SK-MEL-5 (cell line): ENCODE measurements at regions not wholly inside any gene's neighbourhood (a gene's known extent, or its start where the extent isn't known, plus 50 kb on each side); places are given as distances from the start of the nearest gene placed in this dataset.

Experiments used
- DNase-seq: peaks from one replicate; pipeline ENCODE4 v3.0.0-alpha.2; 2016; ENCODE audit warnings: low read depth, low spot score
- in situ Hi-C: cut with HindIII; loops from 2 replicates; pipeline ENCODE4 v1.10.0; 2016; ENCODE audit warnings: low sequenced_read_pairs, high pct_unique_total_duplicates, low pct_unique_long_range_greater_than_20kb

DNA sequence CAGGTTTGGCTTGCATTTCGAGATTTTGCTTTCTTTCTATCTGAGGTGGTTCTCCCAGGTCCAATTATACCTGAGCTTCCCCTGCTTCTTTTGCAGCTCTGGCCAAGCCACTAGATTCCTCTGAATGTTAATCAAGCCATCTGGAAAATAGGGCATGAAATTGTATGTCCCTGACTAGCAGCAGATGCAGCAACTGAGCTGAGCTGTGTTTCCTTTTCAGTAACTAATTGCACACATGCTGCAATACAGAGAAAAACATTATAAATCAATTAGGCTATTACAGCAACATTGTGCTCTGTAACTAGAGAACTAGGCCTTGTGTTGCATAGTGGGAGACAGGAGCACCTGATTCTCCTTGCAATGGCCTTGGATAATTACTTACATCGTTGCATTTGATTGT lies 408.3 kb downstream of the ETS1 start:
- no peak for DNase-seq
- in situ Hi-C loops, result loop anchor here (10.0 kb wide), 1 partner anchor 466 kb away; no protein-coding TSS in a partner anchor

DNA sequence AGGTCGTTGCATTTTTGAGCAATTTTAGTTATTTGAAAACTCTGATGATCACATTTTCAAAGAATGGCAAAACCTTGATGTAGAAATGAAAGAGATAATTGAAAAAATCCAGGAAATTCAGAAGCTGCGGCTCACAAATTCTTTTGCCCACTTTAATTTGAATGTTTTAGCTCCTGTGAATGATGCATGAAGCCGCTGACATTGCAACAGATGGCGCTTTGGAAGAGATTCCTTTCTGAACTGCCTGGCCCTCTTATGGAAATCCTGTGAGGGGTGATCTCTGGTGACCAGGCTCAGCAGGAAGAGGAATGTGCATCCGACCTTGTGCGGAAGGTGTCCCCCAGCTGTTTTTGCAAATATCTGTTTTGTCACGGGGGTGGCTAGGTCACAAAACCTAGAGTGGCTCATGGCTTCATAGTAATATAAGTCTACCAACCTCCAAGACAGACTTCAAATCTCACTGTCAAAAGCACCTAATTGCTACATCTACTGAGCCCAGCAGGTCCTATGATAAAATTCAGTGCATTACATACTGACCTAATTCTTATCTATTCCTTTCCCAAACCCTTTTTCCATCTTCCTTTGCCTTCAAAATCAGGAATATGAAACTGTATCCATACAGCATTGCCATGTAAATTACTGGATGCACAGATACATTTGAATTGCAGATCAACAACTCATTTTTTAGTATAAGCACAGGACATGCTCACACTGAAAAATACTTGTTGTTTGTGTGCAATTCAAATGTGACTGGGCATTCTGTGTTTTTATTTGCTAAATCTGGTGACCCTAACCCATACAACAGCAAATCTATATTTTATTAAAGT lies 412.7 kb downstream of the ETS1 start:
- no peak for DNase-seq
- in situ Hi-C loops, result loop anchor here (10.0 to 25.0 kb wide), 2 partner anchors 113 to 470 kb away; no protein-coding TSS in a partner anchor

DNA sequence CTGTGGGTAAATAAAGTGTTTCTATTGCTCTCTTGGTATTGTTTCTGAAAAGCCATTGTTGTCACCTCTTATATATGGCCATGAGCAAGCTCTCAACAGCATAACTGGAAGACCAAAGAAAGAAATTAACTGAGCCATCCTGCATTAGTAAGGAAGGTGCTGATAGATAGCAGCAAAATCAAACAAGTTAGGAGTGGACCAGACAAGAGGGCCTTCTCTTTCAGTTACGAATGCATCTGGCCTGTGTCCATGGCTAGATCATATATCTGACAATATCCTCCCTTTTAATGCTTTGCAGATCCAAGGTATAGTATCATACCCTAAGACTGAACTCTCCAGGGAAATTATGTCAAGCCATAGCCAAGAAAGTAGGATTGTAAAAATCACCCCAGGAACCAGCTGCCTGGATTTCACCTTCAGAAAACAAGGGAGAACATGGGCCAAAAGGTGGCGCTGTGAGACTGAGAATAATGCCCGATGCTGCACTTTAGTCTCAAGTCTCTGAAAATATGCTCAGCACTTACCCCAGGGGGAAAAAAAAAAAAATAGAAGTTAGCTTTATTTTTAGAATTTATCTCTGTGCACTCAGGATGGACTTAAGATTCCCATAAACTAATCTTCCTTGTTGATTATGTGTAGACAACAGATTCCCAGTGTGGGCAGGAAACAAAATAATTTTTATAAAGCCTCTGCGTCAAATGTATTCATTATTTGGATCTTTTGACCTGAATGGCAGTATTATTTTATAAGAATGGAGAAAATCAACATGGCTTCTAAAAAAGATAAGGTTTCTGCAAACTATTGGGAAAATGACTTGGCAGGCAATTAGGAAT lies 415.1 kb downstream of the ETS1 start:
- in situ Hi-C loops, result loop anchor here (10.0 to 25.0 kb wide), 2 partner anchors 115 to 473 kb away; no protein-coding TSS in a partner anchor
- peak; percentile 81 for DNase-seq

DNA sequence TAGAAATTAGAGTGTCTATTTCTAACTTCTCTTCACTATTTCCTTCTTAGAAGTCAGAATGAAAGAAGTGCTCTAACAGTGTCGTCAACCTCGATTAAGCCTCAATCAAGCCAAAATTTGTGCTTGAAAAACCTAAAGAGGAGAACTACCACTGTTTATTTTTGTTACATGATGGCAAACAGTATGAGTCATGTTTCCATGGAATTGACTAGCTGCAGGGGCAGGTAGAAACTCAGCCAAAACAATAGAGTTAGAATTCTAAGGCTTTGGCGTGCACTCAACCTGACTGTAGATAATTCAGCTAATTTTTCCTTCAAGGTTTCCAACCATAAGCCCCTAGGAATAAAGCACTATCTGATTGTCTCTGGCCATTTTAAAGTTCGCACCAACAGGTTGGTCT lies 415.9 kb downstream of the ETS1 start:
- no peak for DNase-seq
- in situ Hi-C loops, result loop anchor here (10.0 to 25.0 kb wide), 2 partner anchors 116 to 473 kb away; no protein-coding TSS in a partner anchor

DNA sequence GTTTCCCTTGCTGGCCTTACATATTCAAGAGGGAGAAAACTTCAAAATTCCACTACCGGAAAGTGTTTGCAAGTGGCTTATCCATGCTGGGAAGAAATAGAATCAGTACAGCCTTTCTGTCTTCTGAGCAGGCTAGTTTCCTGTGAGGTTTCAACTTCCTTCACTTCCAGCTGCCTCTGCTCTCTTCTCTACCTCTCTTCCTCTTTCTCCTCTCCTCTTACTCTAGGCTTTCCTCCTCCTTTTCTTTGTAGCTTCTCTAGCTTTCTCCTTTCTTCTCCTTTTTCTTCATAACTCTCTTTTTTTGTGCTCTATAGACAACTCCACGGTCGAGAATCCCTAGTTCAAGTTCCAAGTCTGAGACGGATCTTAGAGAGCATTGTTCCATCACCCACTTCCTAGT lies 421.8 kb downstream of the ETS1 start:
- no peak for DNase-seq
- in situ Hi-C loops, result loop anchor here (25.0 kb wide), 1 partner anchor 122 kb away; no protein-coding TSS in a partner anchor

DNA sequence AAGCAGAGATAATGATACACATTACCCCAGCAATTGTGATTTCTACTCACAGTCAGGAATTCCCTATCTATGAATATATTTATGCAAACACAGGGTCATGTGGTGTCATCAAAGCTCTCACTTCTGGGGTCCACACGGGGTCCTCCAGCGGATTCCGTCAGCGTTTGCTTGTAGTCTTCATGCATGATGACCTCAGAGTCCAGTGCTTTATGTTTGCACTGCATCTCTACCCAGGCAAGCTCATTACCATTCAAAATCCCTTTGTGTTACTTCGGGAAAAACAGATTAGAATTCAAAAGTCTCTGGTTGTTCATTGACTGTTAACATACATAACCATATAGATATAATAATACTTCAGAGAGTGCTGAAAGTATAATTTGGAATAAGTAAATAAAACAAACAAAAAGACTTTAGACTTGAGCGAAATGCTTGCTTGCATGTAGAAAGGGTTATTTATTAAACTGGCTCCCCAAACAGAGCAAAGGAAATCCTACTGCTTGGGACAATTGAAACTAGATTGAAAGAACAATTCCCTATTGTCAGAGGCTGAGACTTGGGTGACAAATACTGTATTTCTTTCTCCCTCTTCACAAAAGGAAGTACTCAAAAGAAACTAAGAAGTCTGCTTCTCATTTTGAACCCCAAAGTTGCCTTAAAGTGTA lies 423.1 kb downstream of the ETS1 start:
- in situ Hi-C loops, result loop anchor here (25.0 kb wide), 1 partner anchor 123 kb away; no protein-coding TSS in a partner anchor
- no peak for DNase-seq

DNA sequence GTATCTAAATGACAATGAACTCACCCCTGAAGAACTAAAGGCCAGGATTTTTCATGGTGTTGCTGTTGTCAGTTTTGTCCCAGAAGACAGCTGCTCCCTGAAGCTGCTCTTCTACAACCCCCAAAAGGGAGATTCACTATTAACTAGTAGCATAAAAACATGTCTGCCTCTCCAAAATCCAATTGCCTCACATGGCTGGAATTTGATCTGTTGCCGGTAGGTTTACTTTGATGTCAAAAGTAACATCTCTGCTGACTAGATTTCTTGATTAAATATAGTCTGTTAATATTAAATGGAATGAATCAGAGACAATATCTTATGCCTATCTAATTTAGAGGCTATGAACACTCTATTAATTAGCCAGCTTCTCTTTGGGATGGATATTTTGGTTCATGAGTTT lies 425.4 kb downstream of the ETS1 start:
- in situ Hi-C loops, result loop anchor here (25.0 kb wide), 1 partner anchor 125 kb away; no protein-coding TSS in a partner anchor
- DNase-seq, result no peak

DNA sequence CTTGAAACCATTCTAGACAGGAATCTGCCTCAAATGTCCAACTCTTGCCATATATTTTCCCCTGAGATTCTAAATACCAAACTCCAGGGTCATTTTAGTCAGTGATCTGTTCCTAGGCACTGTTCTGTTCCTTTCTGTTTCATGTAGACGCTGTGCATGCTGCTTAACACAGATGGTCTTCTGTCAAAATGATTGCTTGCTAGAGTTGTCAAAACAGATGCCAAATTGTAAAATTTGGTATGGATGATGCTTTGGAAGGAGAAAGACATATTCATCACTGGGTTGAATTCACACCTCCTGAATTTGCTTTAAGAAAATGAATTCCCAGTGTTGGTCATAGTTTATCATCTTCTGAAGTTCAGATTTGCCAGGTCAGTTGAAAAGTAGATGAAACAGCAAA lies 425.9 kb downstream of the ETS1 start:
- in situ Hi-C loops, result loop anchor here (25.0 kb wide), 1 partner anchor 126 kb away; no protein-coding TSS in a partner anchor
- DNase-seq, result no peak

DNA sequence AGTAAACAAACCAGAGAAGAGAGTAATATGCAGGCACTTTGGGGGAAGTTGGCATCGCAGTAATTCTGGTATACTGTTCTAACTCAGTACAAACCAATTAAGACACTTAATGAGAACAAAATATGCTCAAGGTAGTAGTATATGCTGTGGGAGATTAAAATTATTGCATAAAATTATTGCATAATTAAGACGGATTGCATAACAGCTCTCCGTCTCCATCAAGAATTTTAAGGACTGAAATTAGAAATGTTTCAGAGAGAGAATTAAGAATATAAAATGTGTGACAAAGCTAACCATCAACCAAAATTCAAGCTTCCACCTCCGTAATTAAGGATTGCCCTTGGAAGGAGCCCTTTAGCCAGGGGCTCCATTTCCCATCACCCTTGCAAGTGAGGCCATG lies 428.5 kb downstream of the ETS1 start:
- no peak for DNase-seq
- in situ Hi-C loops, result loop anchor here (25.0 kb wide), 1 partner anchor 128 kb away; no protein-coding TSS in a partner anchor

DNA sequence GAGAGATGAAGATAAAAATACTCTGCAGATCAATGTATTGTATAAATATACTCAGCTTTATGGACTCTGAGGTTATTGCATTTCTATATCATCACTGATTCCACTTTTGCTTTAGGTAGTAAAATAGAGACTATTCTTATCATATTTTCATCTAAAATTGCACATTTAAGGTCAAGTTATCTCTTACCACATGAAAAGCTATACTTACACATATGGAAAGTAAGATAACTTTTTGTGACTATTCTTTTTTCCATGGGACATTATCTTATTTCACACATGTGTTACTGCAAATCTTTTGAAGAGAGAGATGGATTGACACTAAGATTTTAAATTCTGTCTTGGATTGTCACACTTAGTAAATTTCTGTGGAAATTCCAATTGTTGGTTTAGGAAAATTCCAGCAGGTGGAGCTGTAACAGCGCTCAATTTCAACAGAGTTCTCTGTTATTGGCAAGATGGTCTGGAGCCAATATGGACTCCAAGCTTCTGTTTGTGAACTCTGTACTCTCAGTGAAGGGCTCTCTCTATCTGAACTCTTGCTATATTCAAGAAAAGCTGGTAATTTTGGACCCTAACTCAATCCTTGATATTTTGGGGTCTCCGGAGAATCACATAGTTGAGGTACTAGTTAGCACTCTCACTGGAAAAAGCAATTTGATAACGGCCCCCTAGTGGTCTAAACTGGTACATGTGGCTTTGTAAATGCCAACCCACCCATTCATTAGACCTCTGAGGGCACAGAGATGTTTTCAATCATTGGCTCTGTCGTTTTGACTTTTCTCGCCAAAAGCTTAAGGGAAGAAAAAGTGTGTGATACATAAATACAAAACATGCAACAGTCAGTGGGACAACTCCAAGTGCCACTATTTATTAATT lies 429.7 kb downstream of the ETS1 start:
- DNase-seq, result peak; percentile 76
- in situ Hi-C loops, result loop anchor here (25.0 kb wide), 1 partner anchor 130 kb away; no protein-coding TSS in a partner anchor

DNA sequence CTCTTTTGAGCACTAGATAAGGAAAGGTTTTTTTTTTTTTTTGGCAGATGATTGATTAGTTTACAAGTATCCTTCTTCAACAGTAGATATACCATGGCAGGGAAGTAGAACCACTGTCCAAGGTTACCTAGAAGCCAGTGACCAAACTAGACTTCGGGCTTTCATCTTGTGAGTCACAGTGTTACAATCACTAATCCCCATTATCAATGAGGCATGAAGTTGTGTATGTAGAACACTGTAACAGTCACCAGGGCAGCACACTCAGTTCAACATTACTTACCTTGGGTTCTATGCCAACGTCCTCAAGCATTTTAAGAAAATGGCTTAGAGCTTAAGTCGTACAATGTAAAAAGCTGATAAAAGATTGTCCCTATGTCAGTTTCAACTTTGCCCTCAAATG lies 430.9 kb downstream of the ETS1 start:
- DNase-seq, result no peak
- in situ Hi-C loops, result loop anchor here (25.0 kb wide), 1 partner anchor 131 kb away; no protein-coding TSS in a partner anchor

DNA sequence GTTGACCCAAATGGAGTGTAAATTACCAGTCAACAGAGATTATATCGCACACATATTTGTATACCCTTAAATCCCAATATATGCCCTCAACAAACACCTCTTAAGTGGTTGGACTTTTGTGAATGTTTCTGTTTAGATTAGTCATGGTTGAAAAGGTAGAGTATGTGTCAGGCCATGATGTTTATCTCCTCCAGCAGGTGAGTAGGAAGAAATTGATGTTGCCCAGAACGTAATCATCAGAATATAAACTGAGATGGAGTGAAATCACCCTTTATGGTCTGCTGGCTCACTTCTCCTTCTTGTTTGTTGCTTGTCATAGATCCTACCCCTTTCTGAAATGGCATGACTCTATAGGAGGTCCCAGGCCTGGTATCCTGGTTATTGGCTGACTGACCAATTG lies 431.8 kb downstream of the ETS1 start:
- in situ Hi-C loops, result loop anchor here (25.0 kb wide), 1 partner anchor 132 kb away; no protein-coding TSS in a partner anchor
- DNase-seq, result no peak

DNA sequence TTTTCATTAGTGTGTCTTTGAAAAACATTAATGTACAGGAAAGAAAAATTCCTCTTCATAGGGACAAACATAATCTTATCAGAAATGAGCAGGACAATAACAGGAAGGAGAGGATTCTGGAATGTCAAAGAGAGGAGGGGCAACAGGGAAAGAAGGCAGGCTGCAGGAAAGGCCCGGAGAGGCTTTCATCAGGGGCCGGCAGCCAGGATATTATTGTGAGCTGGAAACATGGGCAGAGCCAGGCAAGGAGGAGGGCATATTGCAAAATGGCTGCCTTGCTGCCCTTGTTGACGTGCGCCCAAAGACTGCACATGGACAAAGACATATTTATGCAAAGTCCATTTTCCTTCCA lies 433.7 kb downstream of the ETS1 start:
- DNase-seq, result no peak
- in situ Hi-C loops, result loop anchor here (25.0 kb wide), 1 partner anchor 134 kb away; no protein-coding TSS in a partner anchor

DNA sequence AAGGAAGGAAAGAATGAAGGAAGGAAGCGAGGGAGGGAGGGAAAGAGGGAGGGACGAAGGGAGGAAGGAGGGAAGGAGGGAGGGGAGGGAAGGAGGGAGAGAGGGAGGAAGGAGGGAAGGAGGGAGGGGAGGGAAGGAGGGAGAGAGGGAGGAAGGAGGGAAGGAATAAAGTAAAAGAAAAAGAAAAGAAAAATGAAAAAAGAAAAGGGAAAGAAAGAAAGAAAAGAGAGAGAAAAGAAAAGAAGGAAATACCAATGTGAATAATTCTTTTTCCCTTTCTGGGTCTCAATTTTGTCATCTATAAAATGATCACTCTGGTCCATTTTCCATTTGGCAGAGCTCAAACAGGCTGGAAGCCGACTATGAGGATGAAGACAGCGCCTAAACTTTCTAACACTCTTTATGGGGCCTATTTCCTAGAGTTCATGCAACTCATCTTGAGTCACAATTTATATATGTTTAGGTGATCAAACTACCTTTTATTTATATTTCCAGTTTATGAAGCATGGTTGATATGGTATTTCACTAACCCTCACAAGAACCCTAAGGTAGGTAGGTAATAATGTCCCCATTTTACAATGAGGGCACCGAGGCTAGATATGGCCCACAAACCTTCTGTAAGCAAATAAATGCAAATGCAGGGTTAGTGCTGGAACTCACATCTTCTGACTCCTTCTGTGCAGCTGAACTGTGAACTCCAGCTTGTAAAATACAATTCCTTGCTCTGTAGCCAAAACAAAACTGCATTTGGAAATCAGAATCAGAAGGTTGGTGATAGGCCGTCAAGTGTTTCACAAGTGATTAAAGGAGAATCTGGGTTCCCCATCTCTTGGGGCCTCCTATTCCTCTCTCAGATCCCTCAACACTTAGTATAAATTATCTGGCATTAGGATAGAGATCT lies 434.3 kb downstream of the ETS1 start:
- no peak for DNase-seq
- in situ Hi-C loops, result loop anchor here (25.0 kb wide), 1 partner anchor 134 kb away; no protein-coding TSS in a partner anchor

DNA sequence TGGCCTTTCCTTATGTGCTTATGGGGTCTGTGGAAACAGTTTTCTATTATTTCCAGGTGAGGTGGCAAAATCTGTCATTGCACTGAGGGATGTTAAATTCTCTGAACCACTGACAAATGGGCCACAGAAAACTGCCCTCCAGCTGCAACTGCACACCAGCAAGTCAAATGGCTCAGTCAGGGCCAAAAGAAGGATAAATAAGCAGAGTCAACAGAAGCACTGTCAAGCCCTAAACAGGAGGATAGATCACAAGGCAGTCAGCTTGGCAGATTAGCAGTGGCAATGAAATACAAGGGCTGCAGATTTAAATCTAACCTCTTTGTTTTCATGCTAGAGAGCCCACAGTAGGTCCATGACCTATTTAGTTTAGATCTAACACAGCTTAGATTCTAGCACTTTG lies 435.6 kb downstream of the ETS1 start:
- in situ Hi-C loops, result loop anchor here (25.0 kb wide), 1 partner anchor 136 kb away; no protein-coding TSS in a partner anchor

DNA sequence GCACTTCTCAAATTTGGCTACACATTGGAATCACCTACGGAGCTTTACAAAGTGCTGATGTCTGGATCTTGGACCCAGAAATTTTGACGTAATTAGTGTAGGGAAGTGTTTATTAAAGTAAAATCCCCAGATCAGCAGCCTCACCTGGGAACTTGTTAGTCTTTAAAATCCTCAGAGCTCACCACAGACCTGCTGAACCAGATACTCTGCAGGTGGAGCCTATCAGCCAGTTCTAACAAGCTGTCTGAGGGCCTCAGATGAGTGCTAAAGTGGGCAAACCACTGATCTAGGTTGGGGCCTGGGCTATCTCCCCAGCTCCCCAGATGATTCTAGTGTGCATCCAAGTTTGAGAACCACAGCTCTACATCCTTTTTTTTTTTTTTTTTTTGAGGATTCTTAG lies 436.0 kb downstream of the ETS1 start:
- in situ Hi-C loops, result loop anchor here (25.0 kb wide), 1 partner anchor 136 kb away; no protein-coding TSS in a partner anchor

More for the DNA sequence above, 435.6 kb downstream of the ETS1 start:
- peak; percentile 6 for DNase-seq

More for the DNA sequence above, 436.0 kb downstream of the ETS1 start:
- no peak for DNase-seq
